HepG2 (cell line): ENCODE measurements at regions not wholly inside any gene's neighbourhood (a gene's known extent, or its start where the extent isn't known, plus 50 kb on each side); places are given as distances from the start of the nearest gene placed in this dataset.

ENCODE experiments used
- ATAC-seq: fragments of 200-7000 bp; cut with Tn5 transposase; 3 replicates; pipeline ENCODE4 v1.9.1; 2020; ENCODE audit warnings: mild to moderate bottlenecking, moderate library complexity
- BruUV-seq: library from RNA; stranded (reverse); fragments of 400-500 nt; replicated peaks from 2 replicates; lab custom pipeline; 2021; lab: Mats Ljungman, UMichigan
- CTCF ChIA-PET: fragments of 300-600 bp; formaldehyde crosslinking; extraction: SDS; loops from one replicate; lab custom pipeline; 2021; ENCODE audit warnings: low total read pairs, inconsistent platforms, low intra/inter-chr PET ratio; lab: Yijun Ruan, JAX
- POLR2A ChIA-PET: fragments of 350-600 bp; sonication (Branson Sonifier 250); formaldehyde crosslinking; loops from one replicate; lab custom pipeline; 2020; ENCODE audit warnings: antibody characterized with exemption, inconsistent platforms; lab: Yijun Ruan, JAX
- DNase-seq: peaks from one replicate; pipeline ENCODE4 v3.0.0-alpha.2; 2015; ENCODE audit warnings: low spot score
- FAIRE-seq: peaks from 3 replicates; lab custom pipeline; 2011; peaks lifted over from hg19 to GRCh38; lab: Jason Lieb, UNC
- H2AFZ ChIP-seq: one replicate; pipeline ENCODE4 v1.6.1; 2011; ENCODE audit warnings: low read length, inconsistent platforms
- H3K27ac ChIP-seq: fragments of 300-600 bp; 3 replicates; pipeline ENCODE4 v1.8.0; 2011; ENCODE audit warnings: mixed run types, mild to moderate bottlenecking, mixed read lengths, low read length, inconsistent platforms; ENCODE audit not compliant: insufficient read depth; ENCODE audit errors: extremely low read length
- H3K27me3 ChIP-seq, 2 experiments: fragments of 200-600 bp in 1 of 2; 2 replicates in 1 of 2; 3 replicates in 1 of 2; pipeline versions ENCODE4 v1.6.0 to v1.8.0; 2011; ENCODE audit warnings: low read length in 2 of 2, mild to moderate bottlenecking in 2 of 2, moderate library complexity in 2 of 2, inconsistent platforms in 1 of 2; ENCODE audit not compliant: insufficient read depth in 2 of 2, control insufficient read depth in 1 of 2
- H3K36me3 ChIP-seq, 2 experiments: fragments of 200-600 bp in 1 of 2; replicated peaks in 1 of 2; 2 replicates in 1 of 2; 3 replicates in 1 of 2; pipeline versions ENCODE4 v1.5.1 to v1.8.0; 2011; ENCODE audit warnings: low read length in 2 of 2, inconsistent platforms in 1 of 2; ENCODE audit not compliant: insufficient read depth in 2 of 2, control insufficient read depth in 1 of 2
- H3K4me1 ChIP-seq: 2 replicates; pipeline ENCODE4 v1.5.1; 2012; ENCODE audit warnings: low read length, inconsistent platforms; ENCODE audit not compliant: insufficient read depth
- H3K4me2 ChIP-seq: 2 replicates; pipeline ENCODE4 v1.6.0; 2011; ENCODE audit warnings: low read depth, low read length, inconsistent platforms
- H3K4me3 ChIP-seq, 3 experiments: fragments of 200-600 bp in 1 of 3; sonication (generic), shearing (Covaris generic) in 1 of 3; replicated peaks in 1 of 3; 2 replicates each; pipeline ENCODE4 v1.5.1; 2011 to 2016; ENCODE audit warnings: low read length in 3 of 3, inconsistent platforms in 2 of 3, low read depth in 2 of 3, mild to moderate bottlenecking in 2 of 3, control low read depth in 1 of 3, mixed read lengths in 1 of 3; ENCODE audit not compliant: insufficient read depth in 1 of 3
- H3K79me2 ChIP-seq: one replicate; pipeline ENCODE4 v1.6.1; 2011; ENCODE audit warnings: low read length, inconsistent platforms; ENCODE audit not compliant: insufficient read depth
- H3K9ac ChIP-seq: 2 replicates; pipeline ENCODE4 v1.6.0; 2011; ENCODE audit warnings: mild to moderate bottlenecking, low read depth, low read length, inconsistent platforms; ENCODE audit not compliant: insufficient read depth
- H3K9me3 ChIP-seq: 2 replicates; pipeline ENCODE4 v1.5.1; 2012; ENCODE audit warnings: mild to moderate bottlenecking, low read length
- H4K20me1 ChIP-seq: 2 replicates; pipeline ENCODE4 v1.6.0; 2011; ENCODE audit warnings: inconsistent platforms, mild to moderate bottlenecking, low read length, moderate library complexity; ENCODE audit not compliant: insufficient read depth
- ATF7 ChIP-seq, 2 experiments: fragments of 450-650 bp in 1 of 2; sonication (generic) in 1 of 2; formaldehyde crosslinking in 1 of 2; IDR thresholded peaks; 2 replicates each; pipeline versions ENCODE4 v1.4.0 to v1.6.1; 2016 to 2020; ENCODE audit warnings: antibody characterized with exemption in 1 of 2, mild to moderate bottlenecking in 1 of 2, missing genetic modification reagents in 1 of 2
- KMT2B ChIP-seq: IDR thresholded peaks from 2 replicates; pipeline ENCODE4 v1.6.1; 2016; ENCODE audit warnings: missing genetic modification reagents, missing compliant biosample characterization
- MYNN ChIP-seq: sonication (generic); formaldehyde crosslinking; IDR thresholded peaks from 2 replicates; pipeline ENCODE4 v1.4.0; 2020; ENCODE audit warnings: mild to moderate bottlenecking, low read depth, missing genetic modification reagents
- NR3C1 ChIP-seq: sonication (generic); formaldehyde crosslinking; IDR thresholded peaks from 2 replicates; pipeline ENCODE4 v1.4.0; 2020; ENCODE audit warnings: missing genetic modification reagents
- RBM22 ChIP-seq: fragments of 200-400 bp; formaldehyde crosslinking; optimal IDR thresholded peaks from 2 replicates; pipeline ENCODE3; 2017; ENCODE audit warnings: mild to moderate bottlenecking, low read length, moderate library complexity
- SIN3B ChIP-seq: fragments of 150-350 bp; IDR thresholded peaks from 2 replicates; pipeline ENCODE4 v1.6.1; 2014; ENCODE audit warnings: low read length
- TSC22D2 ChIP-seq: sonication (generic); formaldehyde crosslinking; IDR thresholded peaks from 2 replicates; pipeline ENCODE4 v1.5.1; 2020; ENCODE audit warnings: missing genetic modification reagents, mild to moderate bottlenecking, borderline replicate concordance
- ZFX ChIP-seq: sonication (generic); formaldehyde crosslinking; IDR thresholded peaks from 2 replicates; pipeline ENCODE4 v1.4.0; 2020; ENCODE audit warnings: mild to moderate bottlenecking, low read depth, missing genetic modification reagents, moderate library complexity
- ZMYM3 ChIP-seq: sonication (generic); formaldehyde crosslinking; IDR thresholded peaks from 2 replicates; pipeline ENCODE4 v1.5.1; 2020; ENCODE audit warnings: mild to moderate bottlenecking, missing genetic modification reagents
- ZNF235 ChIP-seq: sonication (generic); formaldehyde crosslinking; IDR thresholded peaks from 2 replicates; pipeline ENCODE4 v1.8.1; 2023; ENCODE audit warnings: mild to moderate bottlenecking, missing genetic modification reagents, borderline replicate concordance
- ZNF24 ChIP-seq: fragments of 450-650 bp; IDR thresholded peaks from 2 replicates; pipeline ENCODE4 v1.6.1; 2017; ENCODE audit warnings: antibody characterized with exemption, mild to moderate bottlenecking
- ZNF253 ChIP-seq: sonication (generic); formaldehyde crosslinking; IDR thresholded peaks from 2 replicates; pipeline ENCODE4 v1.8.0; 2022; ENCODE audit warnings: mild to moderate bottlenecking, missing genetic modification reagents, borderline replicate concordance
- ZNF274 ChIP-seq: sonication (generic); formaldehyde crosslinking; IDR thresholded peaks from 2 replicates; pipeline ENCODE4 v1.5.1; 2020; ENCODE audit warnings: mild to moderate bottlenecking, missing genetic modification reagents
- ZNF652 ChIP-seq: IDR thresholded peaks from 2 replicates; pipeline ENCODE4 v1.6.1; 2016; ENCODE audit warnings: low read depth, borderline replicate concordance
- ZNF746 ChIP-seq: sonication (generic); formaldehyde crosslinking; IDR thresholded peaks from 2 replicates; pipeline ENCODE4 v1.8.0; 2022; ENCODE audit warnings: mild to moderate bottlenecking, missing genetic modification reagents
- ZSCAN31 ChIP-seq: sonication (generic); formaldehyde crosslinking; IDR thresholded peaks from 2 replicates; pipeline ENCODE4 v1.5.0; 2020; ENCODE audit warnings: low read depth, mild to moderate bottlenecking, missing genetic modification reagents
- WGBS: methylation state at CpG from one replicate; pipeline ENCODE4 v1.1.6; 2017; ENCODE audit warnings: low lambda C conversion rate; 5-methylcytosine and 5-hydroxymethylcytosine counted together
- in situ Hi-C: cut with HindIII; loops from 2 replicates; pipeline ENCODE4 v1.10.0; 2017; ENCODE audit warnings: low pct_unique_long_range_greater_than_20kb; ENCODE audit not compliant: extremely low pct_ligation_motif_present
- intact Hi-C: fragments of 100-400 bp; cut with micrococcal nuclease; formaldehyde crosslinking; loops from one replicate; pipeline ENCODE4 v1.10.0; 2022; ENCODE audit not compliant: unreplicated experiment
- TF ChIP-seq, protein P1 (sequence below): sonication (generic); formaldehyde crosslinking; IDR thresholded peaks from 2 replicates; pipeline ENCODE4 v1.9.0; 2021; ENCODE audit warnings: missing genetic modification reagents, borderline replicate concordance
- TF ChIP-seq, protein P2 (sequence below): sonication (generic); formaldehyde crosslinking; conservative IDR thresholded peaks from 2 replicates; pipeline ENCODE4 v1.8.0; 2022; ENCODE audit warnings: missing genetic modification reagents
- TF ChIP-seq, protein P3 (sequence below): IDR thresholded peaks from 2 replicates; pipeline ENCODE4 v1.6.1; 2018; ENCODE audit warnings: missing genetic modification reagents

DNA sequence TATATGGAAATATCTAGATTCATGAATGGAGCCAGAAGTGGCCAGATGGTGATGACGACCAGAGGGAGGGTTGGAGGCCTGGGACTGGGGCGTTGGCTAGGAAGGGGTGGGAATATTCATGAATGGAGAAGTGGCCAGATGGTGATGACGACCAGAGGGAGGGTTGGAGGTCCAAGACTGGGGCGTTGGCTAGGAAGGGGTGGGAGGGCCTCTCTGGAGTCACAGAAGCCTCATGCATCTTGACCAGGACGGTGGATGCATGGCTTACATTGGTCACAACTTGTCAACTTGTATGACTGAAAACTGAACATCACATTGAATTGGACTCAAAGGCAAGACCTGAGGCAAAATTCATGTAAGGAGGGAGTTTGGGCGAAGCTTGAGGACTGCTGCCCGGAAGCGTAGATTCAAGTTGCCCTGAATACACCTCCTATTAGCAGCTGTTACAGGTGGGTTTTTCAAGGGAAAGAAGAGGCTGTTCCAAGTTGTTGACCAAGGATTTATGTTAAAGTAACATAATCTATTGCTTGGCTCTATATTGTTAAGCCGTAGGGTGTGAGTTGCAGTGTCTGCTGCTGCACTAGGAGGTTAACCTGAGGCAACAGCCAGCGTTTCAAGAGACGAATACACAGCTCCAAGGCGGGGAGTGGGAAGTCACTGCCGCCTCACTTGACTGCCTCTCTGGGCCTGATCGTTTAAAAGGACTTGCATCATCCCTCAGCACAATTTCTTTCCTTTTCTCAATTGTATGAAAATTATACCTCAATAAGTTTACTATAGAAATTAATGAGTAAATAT, 55.1 kb upstream of the FAM20C start:
- FAIRE-seq (no peak), ATAC-seq (no peak), DNase-seq (no peak)
- Histone ChIP-seq H3K27me3 (peaks cover 2 to 21% of the 10 kb centered on the region in 2 experiments; a peak in 3 of 5 replicates), H4K20me1 (no peaks in the 10 kb centered on the region), H3K4me2 (no peak overlapping the region), H3K9me3 (no peaks in the 10 kb centered on the region), H3K4me1 (peaks cover 15% of the 10 kb centered on the region), H3K27ac (no peak overlapping the region), H3K9ac (no peak overlapping the region), H2AFZ (no peak overlapping the region), H3K79me2 (no peaks in the 10 kb centered on the region), H3K4me3 (no peak overlapping the region), H3K36me3 (no peaks in the 10 kb centered on the region)
- ChIA-PET CTCF (no interaction called here), POLR2A (no interaction called here)
- no TSS peak for BruUV-seq
- in situ Hi-C loops: no loop called here
- no peak for TF ChIP-seq MYNN (CRISPR knock-in tag)
- TF ChIP-seq ZNF652 (CRISPR knock-in tag): no peak
- TF ChIP-seq, protein P1, sequence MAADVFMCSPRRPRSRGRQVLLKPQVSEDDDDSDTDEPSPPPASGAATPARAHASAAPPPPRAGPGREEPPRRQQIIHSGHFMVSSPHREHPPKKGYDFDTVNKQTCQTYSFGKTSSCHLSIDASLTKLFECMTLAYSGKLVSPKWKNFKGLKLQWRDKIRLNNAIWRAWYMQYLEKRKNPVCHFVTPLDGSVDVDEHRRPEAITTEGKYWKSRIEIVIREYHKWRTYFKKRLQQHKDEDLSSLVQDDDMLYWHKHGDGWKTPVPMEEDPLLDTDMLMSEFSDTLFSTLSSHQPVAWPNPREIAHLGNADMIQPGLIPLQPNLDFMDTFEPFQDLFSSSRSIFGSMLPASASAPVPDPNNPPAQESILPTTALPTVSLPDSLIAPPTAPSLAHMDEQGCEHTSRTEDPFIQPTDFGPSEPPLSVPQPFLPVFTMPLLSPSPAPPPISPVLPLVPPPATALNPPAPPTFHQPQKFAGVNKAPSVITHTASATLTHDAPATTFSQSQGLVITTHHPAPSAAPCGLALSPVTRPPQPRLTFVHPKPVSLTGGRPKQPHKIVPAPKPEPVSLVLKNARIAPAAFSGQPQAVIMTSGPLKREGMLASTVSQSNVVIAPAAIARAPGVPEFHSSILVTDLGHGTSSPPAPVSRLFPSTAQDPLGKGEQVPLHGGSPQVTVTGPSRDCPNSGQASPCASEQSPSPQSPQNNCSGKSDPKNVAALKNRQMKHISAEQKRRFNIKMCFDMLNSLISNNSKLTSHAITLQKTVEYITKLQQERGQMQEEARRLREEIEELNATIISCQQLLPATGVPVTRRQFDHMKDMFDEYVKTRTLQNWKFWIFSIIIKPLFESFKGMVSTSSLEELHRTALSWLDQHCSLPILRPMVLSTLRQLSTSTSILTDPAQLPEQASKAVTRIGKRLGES (CRISPR knock-in tag): no peak
- TF ChIP-seq RBM22: no peak
- no peak for TF ChIP-seq ZSCAN31
- no peak for TF ChIP-seq KMT2B (CRISPR knock-in tag)
- no peak for TF ChIP-seq TSC22D2 (CRISPR knock-in tag)
- TF ChIP-seq ZNF274: no peak
- no peak for TF ChIP-seq ZNF253 (CRISPR knock-in tag)
- TF ChIP-seq, protein P2, sequence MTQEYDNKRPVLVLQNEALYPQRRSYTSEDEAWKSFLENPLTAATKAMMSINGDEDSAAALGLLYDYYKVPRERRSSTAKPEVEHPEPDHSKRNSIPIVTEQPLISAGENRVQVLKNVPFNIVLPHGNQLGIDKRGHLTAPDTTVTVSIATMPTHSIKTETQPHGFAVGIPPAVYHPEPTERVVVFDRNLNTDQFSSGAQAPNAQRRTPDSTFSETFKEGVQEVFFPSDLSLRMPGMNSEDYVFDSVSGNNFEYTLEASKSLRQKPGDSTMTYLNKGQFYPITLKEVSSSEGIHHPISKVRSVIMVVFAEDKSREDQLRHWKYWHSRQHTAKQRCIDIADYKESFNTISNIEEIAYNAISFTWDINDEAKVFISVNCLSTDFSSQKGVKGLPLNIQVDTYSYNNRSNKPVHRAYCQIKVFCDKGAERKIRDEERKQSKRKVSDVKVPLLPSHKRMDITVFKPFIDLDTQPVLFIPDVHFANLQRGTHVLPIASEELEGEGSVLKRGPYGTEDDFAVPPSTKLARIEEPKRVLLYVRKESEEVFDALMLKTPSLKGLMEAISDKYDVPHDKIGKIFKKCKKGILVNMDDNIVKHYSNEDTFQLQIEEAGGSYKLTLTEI (CRISPR knock-in tag): no peak
- no peak for TF ChIP-seq NR3C1 (CRISPR knock-in tag)
- no peak for TF ChIP-seq ZMYM3 (CRISPR knock-in tag)
- no peak for TF ChIP-seq ATF7 (IDR thresholded peaks at IDR 0.05)
- TF ChIP-seq ATF7 (CRISPR knock-in tag; IDR thresholded peaks at IDR 0.05): no peak
- no peak for TF ChIP-seq ZNF24
- no peak for TF ChIP-seq ZFX (CRISPR knock-in tag)
- no peak for TF ChIP-seq SIN3B
- TF ChIP-seq ZNF746: no peak
- TF ChIP-seq, protein P3, sequence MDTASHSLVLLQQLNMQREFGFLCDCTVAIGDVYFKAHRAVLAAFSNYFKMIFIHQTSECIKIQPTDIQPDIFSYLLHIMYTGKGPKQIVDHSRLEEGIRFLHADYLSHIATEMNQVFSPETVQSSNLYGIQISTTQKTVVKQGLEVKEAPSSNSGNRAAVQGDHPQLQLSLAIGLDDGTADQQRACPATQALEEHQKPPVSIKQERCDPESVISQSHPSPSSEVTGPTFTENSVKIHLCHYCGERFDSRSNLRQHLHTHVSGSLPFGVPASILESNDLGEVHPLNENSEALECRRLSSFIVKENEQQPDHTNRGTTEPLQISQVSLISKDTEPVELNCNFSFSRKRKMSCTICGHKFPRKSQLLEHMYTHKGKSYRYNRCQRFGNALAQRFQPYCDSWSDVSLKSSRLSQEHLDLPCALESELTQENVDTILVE (CRISPR knock-in tag): no peak
- TF ChIP-seq ZNF235 (CRISPR knock-in tag): no peak
- 33% methylated on average over 14 of the region's 14 CpGs for WGBS
- intact Hi-C loops: no loop called here
